ENCODE measurements at regions not wholly inside any gene's neighbourhood (a gene's known extent, or its start where the extent isn't known, plus 50 kb on each side); places are given as distances from the start of the nearest gene placed in this dataset.

DNA sequence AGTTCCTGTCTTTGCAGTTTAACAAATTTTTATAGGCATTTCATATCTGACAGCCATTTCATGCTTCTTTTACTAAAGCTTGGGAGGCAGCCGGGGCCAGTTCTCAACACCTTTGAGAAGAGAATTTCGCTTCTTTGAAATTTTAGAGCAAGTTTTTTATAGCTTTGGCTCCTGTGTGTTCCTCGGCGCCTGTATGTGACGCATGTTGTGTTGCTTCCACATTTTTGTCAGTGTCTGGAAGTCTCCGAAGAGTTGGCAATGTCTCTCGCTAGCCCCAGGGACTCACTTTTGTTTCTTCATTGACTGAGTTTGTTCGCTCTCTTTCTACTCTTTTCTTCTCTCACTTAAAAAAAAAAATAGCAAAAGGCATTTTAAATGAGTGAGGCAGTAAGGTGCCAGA, 386.9 kb upstream of the PLXNA2 start:
- H3K27me3 ChIP-seq (replicated peaks; ENCODE audit: insufficient read depth, low read length): no peaks in the 10 kb centered on the region
- H3K4me1 ChIP-seq (ENCODE audit: low read length): no peaks in the 10 kb centered on the region
- no peaks in the 10 kb centered on the region for H3K9me3 ChIP-seq (replicated peaks; ENCODE audit: insufficient read depth, low read length)
- no peak for TF ChIP-seq EZH2 (optimal IDR thresholded peaks at IDR 0.05; ENCODE audit: low read depth, low read length)
- TF ChIP-seq EZH2phosphoT487 (IDR thresholded peaks at IDR 0.05; ENCODE audit: low read length): no peak
- TF ChIP-seq, protein P1, sequence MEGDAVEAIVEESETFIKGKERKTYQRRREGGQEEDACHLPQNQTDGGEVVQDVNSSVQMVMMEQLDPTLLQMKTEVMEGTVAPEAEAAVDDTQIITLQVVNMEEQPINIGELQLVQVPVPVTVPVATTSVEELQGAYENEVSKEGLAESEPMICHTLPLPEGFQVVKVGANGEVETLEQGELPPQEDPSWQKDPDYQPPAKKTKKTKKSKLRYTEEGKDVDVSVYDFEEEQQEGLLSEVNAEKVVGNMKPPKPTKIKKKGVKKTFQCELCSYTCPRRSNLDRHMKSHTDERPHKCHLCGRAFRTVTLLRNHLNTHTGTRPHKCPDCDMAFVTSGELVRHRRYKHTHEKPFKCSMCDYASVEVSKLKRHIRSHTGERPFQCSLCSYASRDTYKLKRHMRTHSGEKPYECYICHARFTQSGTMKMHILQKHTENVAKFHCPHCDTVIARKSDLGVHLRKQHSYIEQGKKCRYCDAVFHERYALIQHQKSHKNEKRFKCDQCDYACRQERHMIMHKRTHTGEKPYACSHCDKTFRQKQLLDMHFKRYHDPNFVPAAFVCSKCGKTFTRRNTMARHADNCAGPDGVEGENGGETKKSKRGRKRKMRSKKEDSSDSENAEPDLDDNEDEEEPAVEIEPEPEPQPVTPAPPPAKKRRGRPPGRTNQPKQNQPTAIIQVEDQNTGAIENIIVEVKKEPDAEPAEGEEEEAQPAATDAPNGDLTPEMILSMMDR (IDR thresholded peaks at IDR 0.05; ENCODE audit: low read length): no peak
- no peak overlapping the region for H3K27ac ChIP-seq (ENCODE audit: low read length)
- H2AFZ ChIP-seq (ENCODE audit: low read length): no peak overlapping the region
- H4K20me1 ChIP-seq (ENCODE audit: insufficient read depth, low read length): no peaks in the 10 kb centered on the region
- no peaks in the 10 kb centered on the region for H3K36me3 ChIP-seq (replicated peaks; ENCODE audit: insufficient read depth, low read length)
- no peak overlapping the region for H3K4me3 ChIP-seq (ENCODE audit: low read length)
- DNase-seq: no peak
- H3K9me2 ChIP-seq (replicated peaks; ENCODE audit: insufficient read depth, low read length): no peaks in the 10 kb centered on the region
- no peak overlapping the region for H3K4me2 ChIP-seq (ENCODE audit: low read depth, low read length)
- H3K9ac ChIP-seq (ENCODE audit: low read length): no peak overlapping the region
- H3K79me2 ChIP-seq (ENCODE audit: low read length): no peaks in the 10 kb centered on the region
- no peaks in the 10 kb centered on the region for H3F3A ChIP-seq (ENCODE audit: insufficient read depth, low read length)

DNA sequence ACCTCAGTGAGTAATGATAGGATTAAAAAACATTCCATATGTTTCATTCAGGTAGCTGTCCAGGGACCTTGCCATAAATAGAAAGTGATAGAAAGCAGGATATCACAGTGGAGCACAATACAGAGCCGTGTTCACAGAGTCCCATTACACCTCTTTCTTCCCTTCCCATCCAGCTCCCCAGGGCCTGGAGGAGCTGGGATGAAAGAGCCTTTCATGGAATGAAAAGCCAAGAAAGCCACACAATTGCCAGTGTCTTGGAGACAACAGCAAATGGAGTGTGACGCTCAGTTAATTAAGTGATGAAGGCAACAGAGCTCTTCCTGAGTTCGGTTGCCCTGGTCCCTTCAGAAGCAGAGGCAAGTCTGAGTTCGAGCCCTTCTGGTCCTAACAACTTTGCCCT, 387.3 kb upstream of the PLXNA2 start:
- Histone ChIP-seq H3K4me3 (ENCODE audit: low read length) (no peak overlapping the region), H3K4me1 (ENCODE audit: low read length) (no peaks in the 10 kb centered on the region), H2AFZ (ENCODE audit: low read length) (no peak overlapping the region), H3K4me2 (ENCODE audit: low read depth, low read length) (no peak overlapping the region), H3K9me3 (replicated peaks; ENCODE audit: insufficient read depth, low read length) (no peaks in the 10 kb centered on the region), H3F3A (ENCODE audit: insufficient read depth, low read length) (no peaks in the 10 kb centered on the region), H3K36me3 (replicated peaks; ENCODE audit: insufficient read depth, low read length) (no peaks in the 10 kb centered on the region), H3K27me3 (replicated peaks; ENCODE audit: insufficient read depth, low read length) (no peaks in the 10 kb centered on the region), H3K9me2 (replicated peaks; ENCODE audit: insufficient read depth, low read length) (no peaks in the 10 kb centered on the region), H3K79me2 (ENCODE audit: low read length) (no peaks in the 10 kb centered on the region), H4K20me1 (ENCODE audit: insufficient read depth, low read length) (no peaks in the 10 kb centered on the region), H3K9ac (ENCODE audit: low read length) (no peak overlapping the region), H3K27ac (ENCODE audit: low read length) (no peak overlapping the region)
- no peak for DNase-seq
- no peak for TF ChIP-seq EZH2phosphoT487 (IDR thresholded peaks at IDR 0.05; ENCODE audit: low read length)
- TF ChIP-seq, protein P1 (IDR thresholded peaks at IDR 0.05; ENCODE audit: low read length): no peak

DNA sequence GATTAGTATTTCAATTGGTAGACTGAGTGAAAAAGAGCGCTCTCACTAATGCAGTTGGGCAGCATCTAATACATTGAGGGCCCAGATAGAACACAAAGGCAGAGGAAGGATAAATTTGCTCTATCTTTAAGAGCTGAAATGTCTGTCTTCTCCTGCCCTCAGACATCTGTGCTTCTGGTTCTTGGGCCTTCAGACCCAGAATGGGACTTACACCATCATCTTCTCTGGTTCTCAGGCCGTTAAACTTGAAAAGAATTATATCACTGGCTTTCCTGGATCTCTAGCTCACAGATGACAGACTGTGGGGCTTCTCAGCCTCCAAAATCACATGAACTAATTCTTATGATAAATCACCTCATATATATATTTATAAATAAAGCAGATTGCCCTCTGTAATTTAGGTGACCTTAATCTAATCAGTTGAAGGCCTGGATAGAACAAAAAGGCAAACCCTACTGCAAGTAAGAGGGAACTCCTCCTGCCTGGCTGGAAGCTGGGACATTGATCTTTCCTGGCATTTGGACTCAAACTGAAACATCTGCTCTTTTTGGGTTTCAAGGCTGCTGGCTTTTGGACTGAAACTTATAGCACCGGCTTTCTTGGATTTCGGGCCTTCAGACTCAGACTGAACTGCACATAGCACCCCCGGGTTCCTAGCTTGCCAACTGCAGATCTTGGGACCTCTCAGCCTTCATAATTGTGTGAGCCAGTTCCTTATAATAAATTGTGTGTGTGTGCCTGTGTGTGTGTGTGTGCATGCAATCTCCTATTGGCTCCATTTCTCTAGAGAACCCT, 390.4 kb upstream of the PLXNA2 start:
- TF ChIP-seq EZH2phosphoT487 (IDR thresholded peaks at IDR 0.05; ENCODE audit: low read length) (no peak), EZH2 (optimal IDR thresholded peaks at IDR 0.05; ENCODE audit: low read depth, low read length) (no peak)
- TF ChIP-seq, protein P1 (IDR thresholded peaks at IDR 0.05; ENCODE audit: low read length): no peak
- no peaks in the 10 kb centered on the region for H3F3A ChIP-seq (ENCODE audit: insufficient read depth, low read length)
- no peaks in the 10 kb centered on the region for H3K36me3 ChIP-seq (replicated peaks; ENCODE audit: insufficient read depth, low read length)
- H3K27me3 ChIP-seq (replicated peaks; ENCODE audit: insufficient read depth, low read length): no peaks in the 10 kb centered on the region
- H3K4me1 ChIP-seq (ENCODE audit: low read length): no peaks in the 10 kb centered on the region
- H3K9me3 ChIP-seq (replicated peaks; ENCODE audit: insufficient read depth, low read length): no peaks in the 10 kb centered on the region
- H3K4me3 ChIP-seq (ENCODE audit: low read length): no peak overlapping the region
- no peaks in the 10 kb centered on the region for H3K79me2 ChIP-seq (ENCODE audit: low read length)
- H4K20me1 ChIP-seq (ENCODE audit: insufficient read depth, low read length): no peaks in the 10 kb centered on the region
- H3K9me2 ChIP-seq (replicated peaks; ENCODE audit: insufficient read depth, low read length): no peaks in the 10 kb centered on the region
- no peak overlapping the region for H2AFZ ChIP-seq (ENCODE audit: low read length)
- no peak overlapping the region for H3K9ac ChIP-seq (ENCODE audit: low read length)
- no peak overlapping the region for H3K27ac ChIP-seq (ENCODE audit: low read length)
- H3K4me2 ChIP-seq (ENCODE audit: low read depth, low read length): no peak overlapping the region
- no peak for DNase-seq

All from MM.1S (cell line).